Body of pancreas (tissue), 4 donors: ENCODE measurements at regions not wholly inside any gene's neighbourhood (a gene's known extent, or its start where the extent isn't known, plus 50 kb on each side); places are given as distances from the start of the nearest gene placed in this dataset.

Source experiments
- ATAC-seq: fragments of 150-250 bp; one replicate; pipeline ENCODE4 v1.9.1; 2016
- DNase-seq, 4 donors: peaks; one replicate each; pipeline ENCODE4 v3.0.0-alpha.2; 2019
- H3K27ac ChIP-seq, 4 donors: fragments of 200-600 bp; sonication (generic); 1 replicate in 3 of 4; 2 replicates in 1 of 4; pipeline versions ENCODE4 v1.5.1 to v1.6.1; 2016 to 2019; ENCODE audit warnings: mild to moderate bottlenecking in 1 of 4, mixed read lengths in 1 of 4, moderate library complexity in 1 of 4
- H3K27me3 ChIP-seq, 2 donors: fragments of 200-600 bp; sonication (generic); one replicate each; pipeline ENCODE4 v1.6.0; 2016; ENCODE audit warnings: mild to moderate bottlenecking in 1 of 2
- H3K36me3 ChIP-seq, 2 donors: fragments of 200-600 bp; sonication (generic); replicated peaks in 1 of 2; 2 replicates each; pipeline ENCODE4 v1.5.1; 2016; ENCODE audit warnings: low read depth in 2 of 2; ENCODE audit not compliant: insufficient read depth in 1 of 2
- H3K4me1 ChIP-seq: fragments of 200-600 bp; sonication (generic); one replicate; pipeline ENCODE4 v1.6.0; 2016
- H3K4me3 ChIP-seq, 2 donors: fragments of 200-600 bp; sonication (generic); 1 replicate in 1 of 2; 2 replicates in 1 of 2; pipeline ENCODE4 v1.5.1; 2016 to 2019
- H3K9me3 ChIP-seq, 3 donors: fragments of 200-600 bp; sonication (generic); 1 replicate in 2 of 3; 2 replicates in 1 of 3; pipeline ENCODE4 v1.5.1; 2016
- CTCF ChIP-seq, 7 experiments: fragments of 450-650 bp in 4 of 7; fragments of 200-600 bp in 3 of 7; sonication (generic) in 3 of 7; IDR thresholded peaks; one replicate each; pipeline ENCODE4 v1.5.1; 2016 to 2019; ENCODE audit warnings: antibody characterized with exemption in 7 of 7
- POLR2A ChIP-seq, 3 donors: fragments of 450-650 bp; IDR thresholded peaks; one replicate each; pipeline ENCODE4 v1.6.1; 2016; ENCODE audit warnings: antibody characterized with exemption in 3 of 3, mild to moderate bottlenecking in 2 of 3
- WGBS, 2 donors: methylation state at CpG; one replicate each; pipeline ENCODE4 v1.1.5; 2017; 5-methylcytosine and 5-hydroxymethylcytosine counted together
- intact Hi-C: fragments of 100-400 bp; cut with DNase I; formaldehyde crosslinking; loops from one replicate; pipeline ENCODE4 v1.15.1; 2023

GRCh38 chr10:9681655-9682054, 1336.0 kb upstream of the CELF2 start:
- intact Hi-C loops, result no loop called here

GRCh38 chr10:9682802-9683201, 1334.9 kb upstream of the CELF2 start:
- Histone ChIP-seq H3K36me3 (no peaks in the 10 kb centered on the region), H3K9me3 (no peaks in the 10 kb centered on the region), H3K4me1 (no peaks in the 10 kb centered on the region), H3K27me3 (no peaks in the 10 kb centered on the region), H3K4me3 (no peak overlapping the region), H3K27ac (no peak overlapping the region)
- intact Hi-C loops, result no loop called here
- TF ChIP-seq POLR2A (IDR thresholded peaks at IDR 0.05) (no peak), CTCF (IDR thresholded peaks at IDR 0.05) (no peak)
- WGBS, 2 donors, result 30 to 38% methylated on average over 1 of the region's 1 CpG
- ATAC-seq (no peak), DNase-seq (no peak)

More at GRCh38 chr10:9681655-9682054, 1336.0 kb upstream of the CELF2 start:
- TF ChIP-seq CTCF (IDR thresholded peaks at IDR 0.05), result no peak
- TF ChIP-seq POLR2A (IDR thresholded peaks at IDR 0.05), result no peak
- no peaks in the 10 kb centered on the region for H3K9me3 ChIP-seq
- no peaks in the 10 kb centered on the region for H3K36me3 ChIP-seq
- 90 to 92% methylated on average over 2 of the region's 2 CpGs for WGBS, 2 donors
- no peaks in the 10 kb centered on the region for H3K4me1 ChIP-seq
- DNase-seq, result no peak
- ATAC-seq, result no peak
- H3K27ac ChIP-seq, result no peak overlapping the region
- no peaks in the 10 kb centered on the region for H3K27me3 ChIP-seq
- no peak overlapping the region for H3K4me3 ChIP-seq

GRCh38 chr10:9684186-9684585, 1333.5 kb upstream of the CELF2 start:
- H3K27me3 ChIP-seq, result no peaks in the 10 kb centered on the region
- 73 to 82% methylated on average over 1 of the region's 1 CpG for WGBS, 2 donors
- H3K36me3 ChIP-seq, result no peaks in the 10 kb centered on the region
- H3K4me3 ChIP-seq, result no peak overlapping the region
- DNase-seq (no peak), ATAC-seq (no peak)
- intact Hi-C loops, result no loop called here
- H3K4me1 ChIP-seq, result no peaks in the 10 kb centered on the region
- no peaks in the 10 kb centered on the region for H3K9me3 ChIP-seq
- TF ChIP-seq CTCF (IDR thresholded peaks at IDR 0.05) (no peak), POLR2A (IDR thresholded peaks at IDR 0.05) (no peak)
- no peak overlapping the region for H3K27ac ChIP-seq

GRCh38 chr10:9685596-9685995, 1332.1 kb upstream of the CELF2 start:
- intact Hi-C loops, result no loop called here
- H3K36me3 ChIP-seq, result no peaks in the 10 kb centered on the region
- no peaks in the 10 kb centered on the region for H3K4me1 ChIP-seq
- ATAC-seq (no peak), DNase-seq (no peak)
- H3K27ac ChIP-seq, result no peak overlapping the region
- no peaks in the 10 kb centered on the region for H3K9me3 ChIP-seq
- TF ChIP-seq CTCF (IDR thresholded peaks at IDR 0.05) (no peak), POLR2A (IDR thresholded peaks at IDR 0.05) (no peak)
- no peaks in the 10 kb centered on the region for H3K27me3 ChIP-seq
- no peak overlapping the region for H3K4me3 ChIP-seq

GRCh38 chr10:9688711-9689110, 1329.0 kb upstream of the CELF2 start:
- Histone ChIP-seq H3K27me3 (no peaks in the 10 kb centered on the region), H3K9me3 (no peaks in the 10 kb centered on the region), H3K27ac (no peak overlapping the region), H3K36me3 (no peaks in the 10 kb centered on the region), H3K4me3 (no peak overlapping the region), H3K4me1 (no peaks in the 10 kb centered on the region)
- DNase-seq (no peak), ATAC-seq (no peak)
- TF ChIP-seq CTCF (IDR thresholded peaks at IDR 0.05) (no peak), POLR2A (IDR thresholded peaks at IDR 0.05) (no peak)
- intact Hi-C loops, result no loop called here
